T47D (cell line): ENCODE measurements at regions not wholly inside any gene's neighbourhood (a gene's known extent, or its start where the extent isn't known, plus 50 kb on each side); places are given as distances from the start of the nearest gene placed in this dataset.

Source experiments
- DNase-seq, 2 experiments: peaks; one replicate each; pipeline versions ENCODE4 v3.0.0 to v3.0.0-alpha.2; 2011 to 2012; ENCODE audit warnings: low read depth in 1 of 2, low spot score in 1 of 2
- JUND ChIP-seq: IDR thresholded peaks from 2 replicates; pipeline ENCODE4 v1.6.1; 2012; ENCODE audit warnings: low read depth
- in situ Hi-C: cut with HindIII; loops from 2 replicates; pipeline ENCODE4 v1.10.0; 2016; ENCODE audit warnings: low sequenced_read_pairs, low pct_unique_long_range_greater_than_20kb

DNA sequence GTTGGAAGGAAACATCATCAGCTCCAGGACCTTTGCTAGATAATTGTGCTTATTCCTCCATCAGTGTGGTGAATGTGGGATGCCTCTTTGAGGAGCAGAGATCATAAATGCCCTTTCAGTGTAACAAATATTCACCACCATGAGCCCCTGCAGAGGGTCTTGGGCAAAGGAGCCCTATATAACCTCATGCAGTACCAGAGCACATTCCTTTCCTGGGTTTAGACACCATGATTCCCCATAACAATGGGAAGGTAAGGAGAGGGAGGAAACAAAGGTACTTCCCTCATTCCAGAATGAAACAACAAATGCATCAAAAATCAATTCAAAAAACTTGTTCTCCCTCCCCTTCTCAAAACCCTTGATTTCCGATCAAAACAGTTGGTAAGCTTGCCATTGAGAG, 103.4 kb upstream of the PROX1 start:
- TF ChIP-seq JUND, result no peak
- no peak for DNase-seq
- in situ Hi-C loops, result no loop called here

DNA sequence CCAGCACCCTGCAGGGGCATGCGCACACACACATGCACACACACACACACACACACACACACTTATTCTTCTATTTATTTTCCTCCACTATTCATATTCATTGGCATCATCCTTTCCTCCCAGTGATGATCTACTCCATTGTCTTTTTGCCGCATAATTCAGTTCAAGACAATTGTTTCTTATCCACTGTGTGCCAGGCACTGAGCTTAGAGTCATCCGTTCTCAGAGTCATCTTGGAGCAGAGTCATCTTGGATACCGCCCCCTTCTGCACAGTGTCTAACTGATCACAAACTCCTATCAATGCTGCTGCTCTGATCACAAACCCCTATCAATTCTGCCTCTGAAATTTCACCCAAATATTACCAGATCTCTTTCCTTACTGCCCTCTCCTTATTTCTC, 102.8 kb upstream of the PROX1 start:
- in situ Hi-C loops, result no loop called here
- TF ChIP-seq JUND, result no peak
- DNase-seq, result no peak

DNA sequence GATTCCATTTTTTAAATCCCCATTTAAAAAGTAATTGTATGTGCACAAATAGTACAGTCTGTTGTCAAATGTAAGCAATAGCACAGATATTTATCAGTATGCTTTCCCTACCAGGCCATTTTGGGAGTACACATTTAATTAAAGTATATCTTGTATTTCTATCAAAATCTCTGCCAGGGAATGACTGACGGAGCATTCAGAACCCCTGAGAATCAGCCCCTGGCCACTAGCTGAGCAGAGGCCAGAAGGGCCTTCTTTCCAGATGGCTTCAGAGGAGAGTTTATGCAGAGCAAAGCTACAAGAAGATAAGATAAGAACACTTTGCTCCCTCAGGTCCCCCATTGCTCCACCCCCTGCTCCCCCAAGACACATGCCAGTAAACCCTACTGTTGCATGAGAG, 99.9 kb upstream of the PROX1 start:
- no peak for TF ChIP-seq JUND
- in situ Hi-C loops, result no loop called here
- DNase-seq, result no peak

DNA sequence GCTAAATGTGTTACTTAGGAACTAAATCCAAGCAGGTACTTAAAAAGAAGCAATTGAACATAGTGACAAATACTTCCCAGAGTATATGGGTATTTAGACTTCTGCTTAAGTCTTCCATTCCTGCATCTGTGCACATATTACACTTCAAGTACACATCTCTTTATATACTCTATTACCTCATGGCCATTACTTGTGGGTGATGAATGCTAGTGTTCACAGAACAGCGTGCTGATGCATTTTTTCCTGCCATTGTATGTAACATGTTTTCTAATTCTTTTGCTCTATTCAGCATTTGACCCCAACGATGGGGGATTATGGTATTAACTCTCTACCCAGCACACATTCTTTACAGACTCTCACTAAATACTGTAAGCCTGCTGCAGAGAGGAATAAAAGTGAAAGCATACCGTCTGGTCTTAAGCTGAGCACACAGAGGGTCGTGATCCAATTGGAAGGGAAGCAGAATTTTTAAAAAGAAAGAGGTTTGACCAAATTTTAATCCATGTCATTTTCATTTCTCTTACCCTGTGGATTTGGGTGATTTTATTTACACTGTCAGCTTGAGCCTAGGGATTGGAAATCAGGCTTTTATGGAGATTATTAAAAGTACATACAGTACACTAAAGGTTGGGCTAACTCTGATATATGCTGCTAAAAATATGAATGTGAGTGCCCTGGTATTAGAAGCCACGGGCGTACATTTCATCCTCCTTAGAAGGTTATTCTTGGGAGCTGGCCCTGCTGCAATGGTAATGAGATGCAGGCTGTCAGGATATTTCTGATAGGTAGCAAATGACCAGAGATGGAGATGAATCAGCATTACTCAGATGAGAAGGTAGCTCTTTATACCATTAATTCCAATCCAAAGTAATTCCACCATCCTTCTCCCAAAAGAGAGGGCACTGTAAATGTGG, 95.5 kb upstream of the PROX1 start:
- TF ChIP-seq JUND, result no peak
- no peak for DNase-seq
- in situ Hi-C loops, result no loop called here

DNA sequence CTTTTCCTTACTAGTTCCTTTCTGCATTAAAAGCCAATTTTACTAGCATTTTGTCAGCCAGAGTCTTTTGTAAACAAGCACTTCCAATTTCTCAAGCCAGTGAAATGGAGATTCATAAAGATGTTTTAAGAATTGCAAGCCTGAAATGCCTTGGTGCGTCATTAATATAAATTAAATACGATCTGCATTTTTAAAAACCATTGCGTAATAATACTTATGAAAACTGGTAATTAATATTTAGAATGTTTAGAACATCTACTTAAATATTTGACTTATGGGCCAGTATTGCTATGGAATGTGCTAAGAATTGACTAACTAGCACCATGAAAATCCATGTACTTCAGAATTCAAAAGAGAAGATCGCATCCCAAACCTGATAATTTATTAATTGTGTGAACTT, 89.1 kb upstream of the PROX1 start:
- DNase-seq, result no peak
- in situ Hi-C loops, result no loop called here
- TF ChIP-seq JUND, result no peak

DNA sequence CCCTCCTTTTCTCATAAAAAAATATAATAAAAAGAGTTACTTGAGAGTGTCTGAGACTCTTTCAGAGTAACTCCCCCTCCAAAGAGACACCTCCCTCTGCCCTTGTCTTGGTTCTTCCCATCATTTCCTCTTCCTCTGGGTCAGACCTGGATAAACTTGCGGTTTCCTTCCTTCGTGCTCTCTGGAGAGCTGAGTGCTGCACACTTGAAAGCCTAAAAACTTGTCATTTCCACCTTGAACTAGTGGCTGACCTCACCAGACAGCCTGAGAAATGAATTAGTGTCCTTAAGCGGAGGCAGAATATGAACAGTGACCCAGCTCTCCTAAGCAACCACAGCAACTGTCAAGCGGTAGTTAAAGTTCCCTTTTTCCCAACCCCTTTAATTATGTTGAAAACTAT, 88.4 kb upstream of the PROX1 start:
- no peak for DNase-seq
- no peak for TF ChIP-seq JUND
- in situ Hi-C loops, result no loop called here

DNA sequence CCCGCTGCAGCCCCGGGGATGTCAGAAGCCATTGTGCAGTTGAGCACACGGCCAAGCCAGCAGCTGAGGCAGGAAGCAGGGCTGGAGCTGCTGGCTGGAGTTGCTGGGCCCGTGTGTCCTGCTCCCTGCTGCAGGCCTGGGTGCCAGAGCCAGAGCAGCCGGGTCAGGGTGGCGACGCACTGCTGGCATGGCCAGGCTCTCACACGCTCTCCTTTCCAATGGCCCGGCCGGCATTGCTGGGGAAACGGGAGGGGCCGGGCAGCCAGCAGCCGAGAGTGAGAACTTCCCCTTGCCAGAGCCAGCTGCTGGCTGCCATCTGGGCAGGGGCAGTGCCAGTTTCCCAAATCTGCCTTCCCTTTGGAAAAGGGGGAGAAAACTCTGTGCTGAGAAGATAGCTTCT, 82.4 kb upstream of the PROX1 start:
- in situ Hi-C loops, result no loop called here
- no peak for TF ChIP-seq JUND
- peak in 1 of 2 experiments; percentile 15 for DNase-seq

DNA sequence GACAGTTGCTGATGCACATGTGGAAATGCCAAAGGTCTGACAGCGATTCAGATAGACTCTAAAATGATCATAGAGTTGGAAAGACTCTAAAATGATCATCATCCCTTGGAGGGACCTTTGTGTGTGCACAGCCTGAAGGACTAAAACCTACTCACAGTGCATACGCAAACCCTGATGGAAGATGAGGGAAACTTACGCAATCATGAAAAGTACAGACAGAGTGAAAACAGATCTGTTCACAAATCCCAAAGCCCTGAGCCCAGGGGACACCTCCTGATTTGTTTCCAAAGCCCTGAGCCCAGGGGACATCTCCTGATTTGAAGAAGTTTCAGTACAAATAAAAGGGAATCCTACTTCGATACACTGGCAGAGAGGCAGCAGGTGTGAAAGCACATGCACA, 79.3 kb upstream of the PROX1 start:
- no peak for DNase-seq
- in situ Hi-C loops, result no loop called here
- TF ChIP-seq JUND, result no peak

DNA sequence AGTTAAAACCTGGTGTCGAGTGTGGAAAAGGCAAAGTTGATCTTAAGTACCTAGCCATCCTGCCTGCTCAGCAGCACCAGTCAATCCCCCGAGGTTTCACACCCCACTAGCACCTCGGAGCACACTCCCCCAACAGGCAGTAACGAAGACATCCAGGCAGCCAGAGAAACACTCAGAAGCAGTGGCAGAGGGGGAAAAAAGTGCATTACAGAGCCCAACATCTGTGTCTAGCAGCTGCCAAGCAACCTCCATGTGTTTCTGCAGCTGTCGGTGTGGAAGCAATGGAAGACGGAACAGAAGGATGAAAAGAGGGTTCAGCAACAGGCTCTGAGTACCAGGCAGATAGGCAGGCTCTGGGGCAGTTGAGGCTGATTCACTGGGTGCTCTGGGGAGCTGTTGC, 73.4 kb upstream of the PROX1 start:
- no peak for DNase-seq
- in situ Hi-C loops, result no loop called here
- TF ChIP-seq JUND, result no peak

DNA sequence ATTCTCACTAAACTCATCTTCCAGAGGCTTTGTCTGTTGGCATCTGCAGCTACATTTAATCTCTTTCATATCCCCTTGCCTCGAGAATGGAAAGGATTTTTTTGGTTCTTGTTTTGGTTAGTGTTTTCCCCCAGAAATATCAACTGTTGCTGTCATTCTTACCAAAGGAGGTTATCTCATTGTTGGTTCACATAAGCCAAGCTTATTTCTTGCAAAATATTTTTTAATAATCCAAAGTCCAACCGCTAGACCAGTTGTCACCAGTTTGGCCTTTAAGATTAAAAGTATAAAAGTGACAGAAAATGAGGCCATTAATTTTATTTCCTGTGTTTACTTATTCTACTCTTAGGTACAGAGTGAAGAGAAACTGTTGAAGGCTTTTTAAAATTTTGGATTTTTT, 66.5 kb upstream of the PROX1 start:
- DNase-seq, result no peak
- in situ Hi-C loops, result no loop called here
- TF ChIP-seq JUND, result no peak

DNA sequence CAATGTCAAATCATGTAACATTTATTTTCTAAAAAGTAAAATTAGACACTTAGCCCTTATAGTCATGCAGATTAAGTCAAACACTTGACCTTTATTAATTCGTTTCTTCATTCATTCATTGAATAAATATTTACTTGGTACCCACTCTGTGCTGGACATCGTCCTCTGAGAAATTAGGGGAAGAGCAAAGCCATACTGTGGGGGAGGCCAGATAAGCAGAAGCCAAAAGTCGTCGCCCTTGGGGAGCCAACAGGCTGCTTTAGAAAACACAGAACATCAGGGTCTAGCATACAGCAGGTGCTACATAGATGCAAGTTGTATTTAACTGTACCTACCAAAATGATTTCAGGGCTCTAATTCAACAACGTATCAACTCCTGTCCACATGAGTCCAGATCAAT, 66.1 kb upstream of the PROX1 start:
- TF ChIP-seq JUND, result no peak
- in situ Hi-C loops, result no loop called here
- no peak for DNase-seq

DNA sequence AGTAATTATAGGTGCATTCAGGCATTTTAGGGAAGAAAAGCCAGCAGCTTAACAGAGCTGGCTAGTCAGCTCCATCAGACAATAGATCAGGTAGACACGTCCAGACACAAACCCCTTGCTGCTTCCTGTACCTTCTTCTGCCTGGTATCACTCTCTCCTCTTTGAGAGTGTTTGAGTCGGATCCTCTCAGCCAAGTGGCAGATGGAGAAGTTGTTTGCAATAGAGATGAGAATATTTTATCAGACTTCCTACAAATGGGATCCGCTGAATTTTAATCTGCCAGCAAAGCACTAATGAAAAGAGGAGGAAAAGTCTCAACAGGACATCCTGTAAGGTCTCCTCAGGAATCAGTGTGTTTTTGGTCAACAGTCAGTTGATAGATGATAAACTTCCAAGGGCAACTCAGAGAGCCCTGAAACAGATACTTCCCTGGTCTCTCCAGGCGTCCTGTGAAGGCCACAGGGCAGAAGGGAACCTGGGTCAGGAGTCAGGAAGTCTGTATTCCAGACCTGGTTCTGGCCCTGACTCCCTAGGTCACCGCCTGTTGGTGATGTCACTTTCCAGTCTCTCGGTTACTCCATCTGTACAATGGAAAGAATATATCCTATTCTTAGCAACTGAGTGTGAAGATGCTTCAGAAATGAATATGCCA, 62.1 kb upstream of the PROX1 start:
- DNase-seq, result no peak
- in situ Hi-C loops, result no loop called here
- TF ChIP-seq JUND, result no peak

DNA sequence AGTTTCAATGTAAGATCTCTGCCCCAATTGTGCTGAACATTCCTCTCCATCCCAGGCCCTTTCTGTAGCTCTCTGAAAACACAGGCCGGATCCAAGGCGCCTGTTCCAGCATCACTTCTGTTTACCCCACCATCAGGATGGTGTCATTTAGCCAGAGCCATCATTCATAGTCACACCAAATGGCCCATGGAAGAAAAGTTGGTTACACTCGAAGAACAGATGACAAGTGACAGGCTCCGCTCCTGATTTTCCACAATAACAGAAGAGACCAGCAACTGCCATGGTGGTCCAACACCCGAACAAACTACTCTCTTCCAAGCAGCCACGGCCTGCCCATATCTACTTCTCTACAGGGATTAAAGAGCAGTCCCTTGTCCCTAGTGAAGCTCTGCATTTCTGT, 59.9 kb upstream of the PROX1 start:
- no peak for DNase-seq
- no peak for TF ChIP-seq JUND
- in situ Hi-C loops, result no loop called here

DNA sequence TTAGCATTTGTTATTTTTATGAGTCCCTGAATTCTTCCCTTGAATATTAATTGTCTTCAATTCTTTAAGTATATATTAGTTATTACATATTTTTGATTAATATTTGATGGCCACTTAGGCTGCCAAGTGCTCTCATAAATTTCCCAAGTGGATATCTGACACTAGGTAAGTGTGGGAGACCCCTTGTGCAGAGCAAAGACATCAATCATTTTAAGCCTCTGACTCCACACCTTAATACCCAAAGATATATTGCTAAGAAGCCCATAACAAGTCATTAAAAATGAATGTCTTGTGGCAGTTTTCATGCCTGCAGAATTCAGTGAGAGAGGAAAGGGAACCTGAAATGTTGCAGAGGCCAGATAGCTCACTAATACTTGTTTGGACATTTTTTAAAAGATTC, 58.4 kb upstream of the PROX1 start:
- TF ChIP-seq JUND, result no peak
- in situ Hi-C loops, result no loop called here
- DNase-seq, result no peak
